Nephron progenitor cell (in vitro differentiated cells): ENCODE measurements at regions not wholly inside any gene's neighbourhood (a gene's known extent, or its start where the extent isn't known, plus 50 kb on each side); places are given as distances from the start of the nearest gene placed in this dataset.

Experiments
- DNase-seq: peaks from one replicate; pipeline ENCODE4 v3.0.0; 2021
- H3K27ac Mint-ChIP-seq: 2 replicates; pipeline ENCODE4 v1.8.0; 2021; ENCODE audit warnings: mild to moderate bottlenecking, moderate library complexity, mixed read lengths
- H3K27me3 Mint-ChIP-seq: 2 replicates; pipeline ENCODE4 v1.8.0; 2021; ENCODE audit warnings: mild to moderate bottlenecking, low read depth, mixed read lengths; ENCODE audit not compliant: poor library complexity
- H3K36me3 Mint-ChIP-seq: 2 replicates; pipeline ENCODE4 v1.8.0; 2021; ENCODE audit warnings: low read depth, mixed read lengths
- H3K4me1 Mint-ChIP-seq: 2 replicates; pipeline ENCODE4 v1.8.0; 2021; ENCODE audit warnings: mixed read lengths
- H3K4me3 Mint-ChIP-seq: 2 replicates; pipeline ENCODE4 v1.8.0; 2021; ENCODE audit warnings: mild to moderate bottlenecking, moderate library complexity, mixed read lengths
- H3K9me3 Mint-ChIP-seq: 2 replicates; pipeline ENCODE4 v1.8.0; 2021; ENCODE audit warnings: mild to moderate bottlenecking, moderate library complexity, mixed read lengths
- TF ChIP-seq, protein P1 (sequence below): fragments of 200-600 bp; sonication (generic); IDR thresholded peaks from 2 replicates; pipeline ENCODE4 v1.5.0; 2021; ENCODE audit warnings: antibody characterized with exemption

DNA sequence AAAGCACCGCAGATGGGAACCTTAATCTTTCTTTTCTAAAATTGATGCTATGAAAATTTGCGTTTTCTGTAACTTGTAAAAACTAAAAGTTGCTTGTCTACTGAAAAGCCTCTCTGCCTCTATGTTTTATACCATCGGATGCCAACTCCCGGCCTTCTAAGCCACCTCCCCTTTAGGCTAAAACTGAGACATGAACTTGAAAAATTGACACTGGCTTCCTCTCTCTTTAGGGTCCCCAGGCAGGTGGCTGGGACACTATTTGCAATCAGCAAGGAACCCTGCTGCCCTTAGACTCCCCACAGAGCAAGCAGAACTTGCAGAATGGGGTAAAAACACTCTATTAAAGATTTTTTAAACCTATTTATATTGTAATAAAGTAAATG lies 151.1 kb upstream of the CAMK1G start:
- H3K4me3 Mint-ChIP-seq, result no peak overlapping the region
- no peaks in the 10 kb centered on the region for H3K27me3 Mint-ChIP-seq
- H3K9me3 Mint-ChIP-seq, result no peaks in the 10 kb centered on the region
- TF ChIP-seq, protein P1, sequence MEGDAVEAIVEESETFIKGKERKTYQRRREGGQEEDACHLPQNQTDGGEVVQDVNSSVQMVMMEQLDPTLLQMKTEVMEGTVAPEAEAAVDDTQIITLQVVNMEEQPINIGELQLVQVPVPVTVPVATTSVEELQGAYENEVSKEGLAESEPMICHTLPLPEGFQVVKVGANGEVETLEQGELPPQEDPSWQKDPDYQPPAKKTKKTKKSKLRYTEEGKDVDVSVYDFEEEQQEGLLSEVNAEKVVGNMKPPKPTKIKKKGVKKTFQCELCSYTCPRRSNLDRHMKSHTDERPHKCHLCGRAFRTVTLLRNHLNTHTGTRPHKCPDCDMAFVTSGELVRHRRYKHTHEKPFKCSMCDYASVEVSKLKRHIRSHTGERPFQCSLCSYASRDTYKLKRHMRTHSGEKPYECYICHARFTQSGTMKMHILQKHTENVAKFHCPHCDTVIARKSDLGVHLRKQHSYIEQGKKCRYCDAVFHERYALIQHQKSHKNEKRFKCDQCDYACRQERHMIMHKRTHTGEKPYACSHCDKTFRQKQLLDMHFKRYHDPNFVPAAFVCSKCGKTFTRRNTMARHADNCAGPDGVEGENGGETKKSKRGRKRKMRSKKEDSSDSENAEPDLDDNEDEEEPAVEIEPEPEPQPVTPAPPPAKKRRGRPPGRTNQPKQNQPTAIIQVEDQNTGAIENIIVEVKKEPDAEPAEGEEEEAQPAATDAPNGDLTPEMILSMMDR, result no peak
- H3K36me3 Mint-ChIP-seq, result no peaks in the 10 kb centered on the region
- no peak overlapping the region for H3K27ac Mint-ChIP-seq
- no peak for DNase-seq
- peaks cover 83% of the 10 kb centered on the region for H3K4me1 Mint-ChIP-seq

DNA sequence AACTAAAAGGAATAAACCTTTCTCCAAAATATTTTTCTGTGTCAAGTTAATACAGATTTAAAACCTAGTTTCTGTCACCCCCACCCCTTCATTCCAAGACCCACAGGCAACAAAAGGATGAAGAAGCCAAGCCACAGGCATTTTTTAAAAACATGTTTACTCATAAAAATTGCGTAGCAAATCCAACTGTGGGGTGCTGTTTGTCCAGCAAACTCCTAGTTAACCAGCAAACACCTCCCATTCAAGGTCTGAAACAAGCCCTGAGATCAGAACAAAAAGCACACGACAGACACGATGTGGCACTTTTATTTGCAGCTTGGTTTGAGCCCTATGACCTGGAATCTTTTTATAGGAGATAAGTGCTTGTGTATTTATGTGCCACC lies 149.9 kb upstream of the CAMK1G start:
- Mint-ChIP-seq H3K27me3 (peaks cover 3% of the 10 kb centered on the region), H3K27ac (no peak overlapping the region), H3K9me3 (peaks cover 2% of the 10 kb centered on the region), H3K4me1 (peaks cover 71% of the 10 kb centered on the region), H3K4me3 (no peak overlapping the region), H3K36me3 (no peaks in the 10 kb centered on the region)
- TF ChIP-seq, protein P1, result no peak
- no peak for DNase-seq

DNA sequence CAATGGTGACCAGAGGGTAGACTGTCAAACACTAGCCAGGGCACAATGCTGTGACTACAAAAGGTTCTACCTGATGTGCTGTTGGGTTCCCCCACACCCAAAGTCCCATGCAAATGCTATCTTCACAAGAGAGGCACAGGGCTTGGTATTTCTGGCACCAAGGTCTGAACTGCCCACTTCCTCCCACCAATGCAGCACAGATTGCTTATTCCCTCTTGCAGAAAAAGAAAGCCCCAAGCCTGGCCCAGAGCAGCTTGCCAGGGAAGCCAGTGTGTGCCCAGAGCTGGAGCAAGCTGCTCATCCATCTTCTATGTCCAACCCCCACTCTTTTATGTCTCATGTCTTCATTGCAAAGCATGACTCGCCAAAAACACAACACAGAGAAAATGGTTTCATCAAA lies 149.4 kb upstream of the CAMK1G start:
- DNase-seq, result no peak
- no peak overlapping the region for H3K27ac Mint-ChIP-seq

DNA sequence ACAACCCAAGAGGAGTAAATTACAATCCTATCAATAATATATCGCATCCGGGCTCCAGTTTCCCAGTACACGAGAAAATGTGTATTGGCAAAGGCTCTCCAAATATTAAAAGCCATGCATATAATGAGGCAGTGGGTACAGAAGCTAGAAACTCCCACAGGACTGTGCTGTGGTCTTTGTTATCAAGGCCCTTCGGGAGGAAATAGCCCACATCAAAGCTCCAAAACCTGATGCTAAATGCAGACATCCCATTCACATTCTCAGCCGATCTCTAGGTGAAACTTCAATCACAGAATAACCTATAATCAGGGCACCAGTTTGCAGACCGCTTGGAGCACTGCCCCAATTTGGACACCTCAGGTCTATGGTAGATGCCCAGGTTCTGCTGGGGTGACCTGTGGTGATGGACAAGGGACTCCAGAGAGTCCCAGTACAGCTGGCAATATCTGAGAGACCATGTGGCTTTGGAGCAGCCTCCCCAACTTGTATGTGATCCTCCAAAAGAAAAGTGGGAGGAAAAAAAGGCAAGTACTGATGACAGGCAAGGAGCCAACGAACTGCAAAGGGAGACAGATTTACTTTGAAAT lies 148.8 kb upstream of the CAMK1G start:
- H3K27me3 Mint-ChIP-seq, result peaks cover 3% of the 10 kb centered on the region
- H3K27ac Mint-ChIP-seq, result peak overlapping the region; percentile 24
- H3K4me1 Mint-ChIP-seq, result peaks cover 60% of the 10 kb centered on the region
- no peak for DNase-seq
- peaks cover 11% of the 10 kb centered on the region for H3K9me3 Mint-ChIP-seq
- no peaks in the 10 kb centered on the region for H3K36me3 Mint-ChIP-seq
- TF ChIP-seq, protein P1, result no peak
- H3K4me3 Mint-ChIP-seq, result no peak overlapping the region

More for the DNA sequence above, 149.4 kb upstream of the CAMK1G start:
- H3K9me3 Mint-ChIP-seq, result peaks cover 5% of the 10 kb centered on the region
- peaks cover 67% of the 10 kb centered on the region for H3K4me1 Mint-ChIP-seq
- H3K27me3 Mint-ChIP-seq, result peaks cover 3% of the 10 kb centered on the region
- TF ChIP-seq, protein P1, result no peak
- no peaks in the 10 kb centered on the region for H3K36me3 Mint-ChIP-seq
- H3K4me3 Mint-ChIP-seq, result no peak overlapping the region

DNA sequence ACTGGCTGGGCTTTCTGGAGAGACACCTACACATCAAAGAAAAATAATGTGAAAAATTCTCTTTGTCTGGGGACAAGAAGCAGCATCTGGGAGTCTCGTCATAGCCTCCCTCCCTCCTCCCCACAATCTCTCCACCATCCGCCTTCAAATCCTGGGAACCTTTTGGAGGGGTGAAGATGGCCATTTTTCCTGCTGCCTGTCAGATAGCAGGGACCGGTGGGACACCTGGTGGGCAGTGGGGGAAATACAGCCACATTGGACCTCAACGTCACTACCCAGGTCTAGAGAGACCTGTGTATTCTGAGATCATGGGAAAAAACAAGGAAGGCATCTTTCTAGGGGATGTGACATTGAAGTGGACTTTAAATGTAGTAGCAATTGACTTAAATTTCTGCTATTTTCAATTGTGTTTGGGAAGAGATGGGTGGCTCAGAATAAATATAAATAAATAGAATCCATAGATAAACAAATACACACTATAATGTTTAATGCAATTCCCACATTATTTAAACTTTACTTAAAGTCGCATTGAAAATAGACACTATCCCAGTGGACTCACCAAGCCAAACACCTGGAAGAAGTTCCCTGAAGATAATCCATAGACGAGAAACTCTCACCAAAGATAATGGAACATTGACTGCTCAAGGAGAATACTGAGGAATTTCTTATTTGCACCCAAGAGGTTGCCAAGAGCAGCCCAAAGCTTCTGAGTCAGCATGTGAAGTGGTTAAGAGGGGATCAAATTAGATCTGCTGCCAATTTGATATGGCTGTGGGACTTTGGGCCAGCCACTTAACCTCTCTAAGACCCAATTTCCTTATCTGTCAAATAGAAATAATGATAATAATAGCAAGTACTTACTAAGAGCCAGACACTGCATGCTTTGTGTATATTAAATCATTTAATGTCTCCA lies 147.6 kb upstream of the CAMK1G start:
- H3K4me3 Mint-ChIP-seq, result no peak overlapping the region
- TF ChIP-seq, protein P1, result peak; percentile 93
- DNase-seq, result peak; percentile 92
- H3K4me1 Mint-ChIP-seq, result peaks cover 48% of the 10 kb centered on the region
- no peak overlapping the region for H3K27ac Mint-ChIP-seq
- H3K9me3 Mint-ChIP-seq, result peaks cover 15% of the 10 kb centered on the region
- H3K36me3 Mint-ChIP-seq, result no peaks in the 10 kb centered on the region
- H3K27me3 Mint-ChIP-seq, result peaks cover 3% of the 10 kb centered on the region
